LNCAP (cell line): ENCODE measurements at regions not wholly inside any gene's neighbourhood (a gene's known extent, or its start where the extent isn't known, plus 50 kb on each side); places are given as distances from the start of the nearest gene placed in this dataset.

Experiments used
- CTCF ChIP-seq: fragments of 450-650 bp; IDR thresholded peaks from 2 replicates; pipeline ENCODE4 v1.5.1; 2017; ENCODE audit warnings: mild to moderate bottlenecking

- no peak for TF ChIP-seq CTCF
These were observed 781.1 kb downstream of the GATA3 start for GRCh38 chr10:8835453-8836167.

GRCh38 chr10:8840356-8840755 is 785.9 kb downstream of the GATA3 start:
- TF ChIP-seq CTCF: no peak

- TF ChIP-seq CTCF: no peak
These were observed 789.7 kb downstream of the GATA3 start for GRCh38 chr10:8844141-8844540.

- TF ChIP-seq CTCF: no peak
These were observed 798.1 kb downstream of the GATA3 start for GRCh38 chr10:8852546-8852945.

GRCh38 chr10:8853048-8853447 is 798.6 kb downstream of the GATA3 start:
- no peak for TF ChIP-seq CTCF

- peak; percentile 11; the same call in 1 of the 2 replicates for TF ChIP-seq CTCF
These were observed 818.8 kb downstream of the GATA3 start for GRCh38 chr10:8873310-8873709.

- no peak for TF ChIP-seq CTCF
These were observed 819.8 kb downstream of the GATA3 start for GRCh38 chr10:8874268-8874667.

GRCh38 chr10:8874972-8875371 is 820.5 kb downstream of the GATA3 start:
- no peak for TF ChIP-seq CTCF
